Skeletal muscle tissue (tissue), 3 donors: ENCODE measurements at regions not wholly inside any gene's neighbourhood (a gene's known extent, or its start where the extent isn't known, plus 50 kb on each side); places are given as distances from the start of the nearest gene placed in this dataset.
"Not testable (repeated sequence)": the region's sequence is repeated elsewhere in the genome, so short reads cannot be mapped to it uniquely, and the experiment has no call there.

Experiments used
- H3K27ac ChIP-seq: one replicate; pipeline ENCODE4 v1.7.0; 2013; ENCODE audit warnings: mild to moderate bottlenecking, low read depth, low read length, inconsistent platforms
- H3K27me3 ChIP-seq, 3 donors: one replicate each; pipeline ENCODE4 v1.7.0; 2013; ENCODE audit warnings: low read length in 3 of 3; ENCODE audit not compliant: control insufficient read depth in 3 of 3, insufficient read depth in 3 of 3
- H3K36me3 ChIP-seq, 3 donors: one replicate each; pipeline ENCODE4 v1.7.0; 2013; ENCODE audit warnings: low read length in 3 of 3; ENCODE audit not compliant: control insufficient read depth in 3 of 3, insufficient read depth in 3 of 3
- H3K4me1 ChIP-seq, 3 donors: one replicate each; pipeline ENCODE4 v1.7.0; 2013; ENCODE audit warnings: low read length in 3 of 3, mild to moderate bottlenecking in 3 of 3; ENCODE audit not compliant: control insufficient read depth in 3 of 3, insufficient read depth in 3 of 3
- H3K4me3 ChIP-seq, 3 donors: one replicate each; pipeline ENCODE4 v1.7.0; 2013; ENCODE audit warnings: low read length in 3 of 3
- H3K9ac ChIP-seq, 3 donors: one replicate each; pipeline ENCODE4 v1.7.0; 2013; ENCODE audit warnings: low read length in 3 of 3, mild to moderate bottlenecking in 3 of 3, moderate library complexity in 2 of 3, low read depth in 1 of 3
- H3K9me3 ChIP-seq, 3 donors: one replicate each; pipeline ENCODE4 v1.7.0; 2013; ENCODE audit warnings: low read length in 3 of 3; ENCODE audit not compliant: control insufficient read depth in 3 of 3
- donor health status: Osteomylitis.

DNA sequence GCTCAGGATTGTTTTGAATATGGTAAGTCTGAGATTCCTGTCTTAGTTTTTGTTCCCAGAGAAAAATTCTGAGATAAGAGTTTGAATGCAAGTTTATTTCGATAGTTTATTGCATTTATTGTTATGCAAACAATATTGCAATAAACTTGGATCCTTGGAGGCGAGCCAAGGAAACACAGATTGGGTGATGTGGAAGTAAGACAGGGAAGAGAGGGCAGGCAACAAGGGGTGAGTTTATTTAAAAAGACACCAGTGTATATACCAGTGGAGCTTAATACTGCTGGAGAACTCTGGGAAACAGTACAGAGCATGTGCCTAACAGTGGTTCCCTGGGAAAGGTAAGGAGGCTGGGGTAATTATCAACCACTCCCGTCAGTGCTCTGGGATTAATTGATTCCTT, 87.5 kb upstream of the NEDD4L start:
- Histone ChIP-seq H3K27ac (no peak overlapping the region), H3K4me3 (no peak overlapping the region), H3K27me3 (peaks cover 0 to 6% (median 3%) of the 10 kb centered on the region in 3 donors), H3K36me3 (no peaks in the 10 kb centered on the region), H3K4me1 (no peaks in the 10 kb centered on the region), H3K9ac (no peak overlapping the region), H3K9me3 (no peaks in the 10 kb centered on the region)

DNA sequence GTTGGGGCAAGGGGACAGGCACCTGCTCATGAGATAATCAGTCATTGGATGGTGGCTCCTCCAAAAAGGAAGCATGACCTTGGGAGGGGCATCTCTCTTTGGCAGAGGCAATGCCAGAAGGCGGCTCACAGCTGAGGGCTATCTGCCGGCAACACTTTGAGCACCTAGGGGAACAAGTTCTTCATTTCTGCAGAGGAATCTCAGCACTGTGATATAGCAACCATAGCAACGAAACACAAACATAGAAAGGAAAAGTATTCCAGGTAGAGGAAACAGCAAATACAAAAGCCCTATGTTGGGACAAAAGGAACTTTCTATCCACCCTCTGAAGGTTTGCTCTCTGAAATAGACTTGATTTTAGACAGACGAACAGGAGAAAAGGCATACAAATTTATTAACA, 89.1 kb upstream of the NEDD4L start:
- H3K27me3 ChIP-seq: peaks cover 0 to 6% (median 3%) of the 10 kb centered on the region in 3 donors
- no peak overlapping the region for H3K9ac ChIP-seq
- H3K27ac ChIP-seq: no peak overlapping the region
- H3K4me1 ChIP-seq: no peaks in the 10 kb centered on the region
- no peaks in the 10 kb centered on the region for H3K36me3 ChIP-seq
- no peak overlapping the region for H3K4me3 ChIP-seq
- H3K9me3 ChIP-seq: no peaks in the 10 kb centered on the region

DNA sequence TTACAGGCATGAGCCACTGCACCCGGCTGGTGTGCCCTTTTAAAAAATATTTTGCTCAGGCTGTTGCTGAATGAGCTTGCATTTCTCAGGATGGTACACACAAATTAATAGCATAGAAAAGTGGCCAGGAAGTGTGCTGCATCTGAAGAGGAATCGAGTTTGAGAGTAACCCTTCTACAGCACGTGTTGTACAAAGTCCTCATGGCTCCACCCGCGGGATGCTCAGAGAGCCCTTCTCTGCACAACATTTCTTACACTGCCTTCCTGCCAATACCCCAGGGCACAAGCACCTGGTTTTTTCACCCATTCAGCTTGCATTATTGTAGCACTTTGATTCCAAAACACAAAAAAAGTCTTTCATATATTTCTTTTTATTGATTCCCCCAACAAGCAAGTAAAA, 90.1 kb upstream of the NEDD4L start:
- Histone ChIP-seq H3K36me3 (no peaks in the 10 kb centered on the region), H3K4me3 (no peak overlapping the region), H3K27ac (no peak overlapping the region), H3K9me3 (no peaks in the 10 kb centered on the region), H3K9ac (no peak overlapping the region), H3K4me1 (no peaks in the 10 kb centered on the region), H3K27me3 (peaks cover 0 to 6% (median 3%) of the 10 kb centered on the region in 3 donors)

DNA sequence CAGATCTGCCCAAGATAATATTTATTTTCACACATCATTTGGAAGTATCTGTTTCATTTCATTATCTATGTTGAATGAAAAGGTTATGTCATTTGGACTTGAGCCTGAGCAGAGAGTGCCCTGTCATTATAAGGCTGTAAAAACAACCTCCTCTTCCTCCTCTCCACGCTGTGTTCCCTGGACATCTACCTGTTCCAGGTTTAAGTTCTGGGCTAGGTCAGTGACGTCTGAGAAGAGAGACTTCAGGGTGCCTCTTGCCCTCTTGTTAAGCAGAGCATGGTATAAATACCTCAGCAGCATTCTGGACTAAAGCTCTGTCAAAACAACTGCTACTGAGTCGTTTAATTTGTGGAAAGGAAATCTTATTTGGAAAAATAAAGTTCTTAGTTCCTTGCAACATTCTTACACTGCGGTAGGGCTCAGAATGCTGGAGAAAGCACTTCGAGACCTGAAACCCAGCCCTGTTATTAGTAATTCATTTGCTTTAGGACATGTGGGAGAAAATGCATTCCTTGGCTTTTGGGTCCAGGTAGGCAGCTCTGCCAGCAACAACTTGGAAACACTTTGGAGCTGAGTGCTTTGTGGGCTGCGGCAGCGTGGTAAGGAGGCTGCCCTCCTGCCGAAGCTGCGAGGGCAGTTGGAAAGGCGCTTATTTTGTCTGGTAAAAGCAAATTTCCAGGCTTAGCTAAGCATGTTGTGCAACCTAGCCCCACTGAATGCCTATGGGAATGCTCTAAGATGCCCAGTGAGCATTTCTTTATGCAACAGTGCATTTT, 91.8 kb upstream of the NEDD4L start:
- Histone ChIP-seq H3K36me3 (no peaks in the 10 kb centered on the region), H3K4me1 (no peaks in the 10 kb centered on the region), H3K27me3 (peaks cover 0 to 6% (median 3%) of the 10 kb centered on the region in 3 donors), H3K4me3 (no peak overlapping the region), H3K9ac (no peak overlapping the region), H3K27ac (no peak overlapping the region), H3K9me3 (no peaks in the 10 kb centered on the region)

DNA sequence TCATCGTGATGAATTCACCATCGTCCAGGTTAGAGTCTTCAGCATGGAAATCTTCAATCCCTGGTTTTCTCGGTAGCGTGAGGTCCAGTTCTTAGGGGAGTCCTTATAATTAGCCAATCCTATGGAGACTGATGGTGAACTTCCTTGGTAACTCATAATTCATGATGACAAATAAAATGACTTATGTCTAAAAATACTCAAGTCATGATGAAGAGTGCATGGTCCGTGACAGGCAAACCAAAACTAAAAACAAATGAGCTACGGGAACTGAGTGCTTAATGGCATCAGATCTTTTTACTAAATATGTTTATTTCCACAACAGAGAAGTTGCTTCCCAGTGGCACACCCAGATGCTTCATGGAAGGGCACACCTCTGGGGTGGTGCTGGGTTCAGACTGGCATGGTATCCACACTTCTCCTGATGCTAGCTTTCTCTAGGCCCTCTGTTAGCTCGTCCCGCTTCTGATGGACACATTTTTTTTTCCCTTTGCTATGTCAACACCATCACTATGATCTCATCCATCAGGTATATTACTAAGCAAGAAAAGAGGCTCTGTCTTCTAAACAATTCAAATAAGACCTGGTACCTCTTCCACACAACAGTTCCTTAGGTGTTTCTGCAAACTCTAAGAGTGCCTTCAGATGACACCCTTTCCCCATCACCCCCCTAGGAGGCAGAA, 92.8 kb upstream of the NEDD4L start:
- no peak overlapping the region for H3K9ac ChIP-seq

DNA sequence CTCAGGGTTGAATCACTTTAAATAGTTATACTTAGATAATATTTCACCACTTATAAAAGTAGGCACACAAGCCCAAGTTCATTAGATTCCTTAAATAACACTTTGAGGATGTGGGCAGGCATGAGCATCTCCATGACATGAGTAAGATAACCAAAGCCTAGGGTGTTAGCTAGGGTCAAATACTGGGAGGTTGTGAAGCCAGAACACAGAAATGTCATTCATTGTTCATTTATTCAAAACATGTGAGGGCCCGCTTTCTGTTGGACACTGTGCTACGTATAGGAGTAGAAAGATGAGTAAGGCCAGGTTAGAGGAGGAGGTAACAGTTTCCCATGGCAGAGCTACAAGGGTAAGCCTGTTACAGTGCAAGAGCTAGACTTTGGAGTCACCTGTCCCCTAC, 93.5 kb upstream of the NEDD4L start:
- Histone ChIP-seq H3K27ac (no peak overlapping the region), H3K4me3 (no peak overlapping the region), H3K9ac (no peak overlapping the region), H3K36me3 (no peaks in the 10 kb centered on the region), H3K4me1 (no peaks in the 10 kb centered on the region), H3K9me3 (no peaks in the 10 kb centered on the region), H3K27me3 (no peaks in the 10 kb centered on the region)

More for the DNA sequence above, 92.8 kb upstream of the NEDD4L start:
- Histone ChIP-seq H3K9me3 (no peaks in the 10 kb centered on the region), H3K36me3 (no peaks in the 10 kb centered on the region), H3K4me3 (no peak overlapping the region), H3K4me1 (no peaks in the 10 kb centered on the region), H3K27ac (no peak overlapping the region), H3K27me3 (no peaks in the 10 kb centered on the region)

DNA sequence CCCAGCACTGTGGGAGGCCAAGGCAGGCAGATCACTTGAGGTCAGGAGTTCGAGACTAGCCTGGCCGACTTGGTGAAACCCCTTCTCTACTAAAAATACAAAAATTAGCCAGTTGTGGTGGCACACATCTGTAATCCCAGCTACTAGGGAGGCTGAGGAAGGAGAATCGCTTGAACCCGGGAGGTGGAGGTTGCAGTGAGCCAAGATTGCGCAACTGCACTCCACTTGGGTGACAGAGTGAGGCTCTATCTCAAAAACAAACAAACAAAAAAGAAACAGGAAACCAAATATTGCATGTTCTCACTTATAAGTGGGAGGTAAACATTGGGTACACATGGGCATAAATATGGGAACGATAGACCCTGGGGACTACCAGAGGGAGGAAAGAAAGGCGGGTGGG, 94.7 kb upstream of the NEDD4L start:
- H3K27ac ChIP-seq, H3K9ac ChIP-seq, H3K4me1 ChIP-seq: not testable (repeated sequence)

DNA sequence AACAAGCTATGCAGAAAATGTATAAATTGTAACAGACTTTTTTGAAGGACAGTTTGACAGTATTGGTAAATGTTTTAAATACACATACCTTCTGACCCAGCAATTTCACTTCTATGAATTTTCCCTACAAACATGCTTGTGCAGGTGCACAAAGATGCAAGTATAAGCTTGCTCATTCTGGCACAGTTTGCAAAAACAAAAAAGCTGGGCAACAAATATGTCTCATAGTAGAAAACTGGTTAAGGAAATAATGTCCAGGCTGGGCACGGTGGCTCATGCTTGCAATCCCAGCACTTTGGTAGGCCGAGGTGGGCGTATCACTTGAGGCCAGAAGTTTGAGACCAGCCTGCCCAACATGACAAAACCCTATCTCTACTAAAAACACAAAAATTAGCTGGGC, 96.9 kb upstream of the NEDD4L start:
- no peak overlapping the region for H3K4me3 ChIP-seq
- no peaks in the 10 kb centered on the region for H3K36me3 ChIP-seq
- no peaks in the 10 kb centered on the region for H3K4me1 ChIP-seq
- no peaks in the 10 kb centered on the region for H3K9me3 ChIP-seq
- no peaks in the 10 kb centered on the region for H3K27me3 ChIP-seq
- H3K27ac ChIP-seq: no peak overlapping the region
- H3K9ac ChIP-seq: no peak overlapping the region

More for the DNA sequence above, 94.7 kb upstream of the NEDD4L start:
- H3K36me3 ChIP-seq, H3K9me3 ChIP-seq, H3K4me3 ChIP-seq, H3K27me3 ChIP-seq: not testable (repeated sequence)

DNA sequence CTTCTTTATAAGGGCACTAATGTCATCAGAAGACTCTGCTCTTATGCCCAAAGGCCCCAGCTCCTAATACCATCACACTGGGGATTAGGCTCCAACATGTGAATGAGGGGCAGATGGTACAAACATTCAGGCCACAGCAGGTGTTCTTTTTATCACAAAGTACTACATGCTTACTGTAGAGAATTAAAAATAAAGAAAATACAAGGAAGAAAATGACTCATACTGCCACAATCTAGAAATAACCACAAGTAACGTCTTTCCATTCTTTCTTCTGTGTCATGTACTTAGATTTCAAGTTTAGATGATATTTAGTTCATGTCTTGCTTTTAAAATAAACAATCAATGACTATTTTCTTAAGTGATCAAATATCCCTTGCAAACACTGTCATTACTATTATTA, 100.3 kb upstream of the NEDD4L start:
- Histone ChIP-seq H3K27me3 (no peaks in the 10 kb centered on the region), H3K27ac (no peak overlapping the region), H3K9ac (no peak overlapping the region), H3K4me1 (no peaks in the 10 kb centered on the region), H3K9me3 (no peaks in the 10 kb centered on the region), H3K4me3 (no peak overlapping the region), H3K36me3 (no peaks in the 10 kb centered on the region)

DNA sequence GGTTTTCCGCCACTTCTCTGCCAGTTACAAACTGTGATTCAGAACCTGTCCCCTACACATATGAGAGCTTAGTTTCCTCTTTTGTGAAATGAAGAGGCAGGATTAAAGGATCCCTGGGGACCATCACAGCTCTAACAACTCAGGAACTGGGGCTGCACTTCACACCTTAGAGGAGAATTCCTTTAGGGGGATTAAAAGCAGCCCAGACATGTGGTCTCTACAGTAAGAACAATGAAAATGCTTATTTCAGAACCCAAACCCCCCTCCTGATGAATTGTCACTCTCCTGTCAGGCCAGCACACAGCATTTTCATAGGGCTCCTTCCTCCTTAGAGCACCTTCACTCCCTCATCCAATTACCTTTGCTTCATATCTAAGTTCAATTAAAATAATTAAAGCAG, 101.5 kb upstream of the NEDD4L start:
- Histone ChIP-seq H3K4me1 (no peaks in the 10 kb centered on the region), H3K9ac (no peak overlapping the region), H3K27me3 (no peaks in the 10 kb centered on the region), H3K9me3 (no peaks in the 10 kb centered on the region), H3K27ac (no peak overlapping the region), H3K4me3 (no peak overlapping the region), H3K36me3 (no peaks in the 10 kb centered on the region)
